GM23248 (cell line): ENCODE measurements at regions not wholly inside any gene's neighbourhood (a gene's known extent, or its start where the extent isn't known, plus 50 kb on each side); places are given as distances from the start of the nearest gene placed in this dataset.

Source experiments
- DNase-seq: peaks from one replicate; pipeline ENCODE4 v3.0.0-alpha.2; 2015
- H2AFZ ChIP-seq: fragments of 200-600 bp; sonication (generic); 2 replicates; pipeline ENCODE4 v1.6.1; 2016; ENCODE audit warnings: antibody characterized with exemption
- H3F3A ChIP-seq: fragments of 200-600 bp; sonication (generic); 2 replicates; pipeline ENCODE4 v1.6.1; 2016; ENCODE audit warnings: mild to moderate bottlenecking, antibody characterized with exemption, mixed run types; ENCODE audit not compliant: insufficient read depth
- H3K27ac ChIP-seq: fragments of 200-600 bp; sonication (generic); 2 replicates; pipeline ENCODE4 v1.5.1; 2016; ENCODE audit warnings: mild to moderate bottlenecking
- H3K27me3 ChIP-seq: fragments of 200-600 bp; sonication (generic); replicated peaks from 2 replicates; pipeline ENCODE4 v1.6.1; 2016; ENCODE audit warnings: mild to moderate bottlenecking; ENCODE audit not compliant: insufficient read depth
- H3K36me3 ChIP-seq: fragments of 200-600 bp; sonication (generic); 2 replicates; pipeline ENCODE4 v1.6.1; 2016; ENCODE audit warnings: low read depth, mild to moderate bottlenecking
- H3K4me1 ChIP-seq: fragments of 200-600 bp; sonication (generic); 2 replicates; pipeline ENCODE4 v1.6.1; 2016; ENCODE audit warnings: mild to moderate bottlenecking; ENCODE audit not compliant: insufficient read depth
- H3K4me2 ChIP-seq: fragments of 200-600 bp; sonication (generic); one replicate; pipeline ENCODE4 v1.6.1; 2016; ENCODE audit warnings: mild to moderate bottlenecking; ENCODE audit not compliant: unreplicated experiment
- H3K4me3 ChIP-seq: fragments of 200-600 bp; sonication (generic); 2 replicates; pipeline ENCODE4 v1.5.1; 2016; ENCODE audit warnings: mild to moderate bottlenecking
- H3K79me2 ChIP-seq: fragments of 200-600 bp; sonication (generic); 2 replicates; pipeline ENCODE4 v1.6.1; 2016; ENCODE audit warnings: mild to moderate bottlenecking; ENCODE audit not compliant: insufficient read depth
- H3K9ac ChIP-seq: fragments of 200-600 bp; sonication (generic); 2 replicates; pipeline ENCODE4 v1.6.1; 2016; ENCODE audit warnings: mild to moderate bottlenecking
- H3K9me2 ChIP-seq: fragments of 200-600 bp; sonication (generic); 2 replicates; pipeline ENCODE4 v1.6.1; 2016; ENCODE audit warnings: mixed run types, mild to moderate bottlenecking, moderate library complexity; ENCODE audit not compliant: insufficient read depth
- H3K9me3 ChIP-seq: fragments of 200-600 bp; sonication (generic); one replicate; pipeline ENCODE4 v1.6.1; 2017; ENCODE audit warnings: low read depth
- H4K20me1 ChIP-seq: fragments of 200-600 bp; sonication (generic); 2 replicates; pipeline ENCODE4 v1.6.0; 2016; ENCODE audit not compliant: insufficient read depth
- EZH2 ChIP-seq: fragments of 200-600 bp; sonication (generic); IDR thresholded peaks from 2 replicates; pipeline ENCODE4 v1.6.1; 2018; ENCODE audit warnings: antibody characterized with exemption, mild to moderate bottlenecking; ENCODE audit not compliant: insufficient read depth, poor library complexity, severe bottlenecking
- EZH2phosphoT487 ChIP-seq: fragments of 200-600 bp; sonication (generic); IDR thresholded peaks from 2 replicates; pipeline ENCODE4 v1.6.1; 2018; ENCODE audit warnings: antibody characterized with exemption, moderate library complexity, mild to moderate bottlenecking, low read depth; ENCODE audit not compliant: insufficient read depth
- WGBS, 2 experiments: methylation state at CpG; one replicate each; pipeline ENCODE4 v1.1.6; 2015 to 2017; ENCODE audit warnings: low lambda C conversion rate in 2 of 2, low coverage in 1 of 2; ENCODE audit errors: missing lambda C conversion rate in 2 of 2; 5-methylcytosine and 5-hydroxymethylcytosine counted together
- in situ Hi-C: fragments of 300-500 bp; cut with MboI; formaldehyde crosslinking; loops from 2 replicates; pipeline ENCODE4 v1.15.0; 2020

DNA sequence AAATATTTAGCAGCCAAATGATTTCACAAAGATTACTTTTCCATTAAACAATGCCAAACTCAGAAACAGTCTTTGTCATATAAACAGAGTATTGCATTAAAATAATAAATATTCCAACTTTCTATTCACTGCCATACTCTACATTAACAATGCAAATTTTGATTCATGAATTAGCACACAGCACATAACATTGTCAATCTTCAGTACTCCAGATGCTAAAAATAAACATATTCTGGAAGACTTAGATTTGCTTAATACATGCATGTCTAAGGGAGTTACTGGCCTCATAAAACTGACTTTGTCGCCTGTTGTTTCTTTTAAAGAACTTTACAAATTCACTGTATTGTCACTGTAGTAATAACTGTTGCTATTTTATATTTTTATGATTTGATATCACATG lies 131.6 kb downstream of the TMEM144 start:
- H3K36me3 ChIP-seq: no peaks in the 10 kb centered on the region
- 48% methylated on average over 1 of the region's 1 CpG for WGBS, 2 experiments
- H3K27me3 ChIP-seq: no peaks in the 10 kb centered on the region
- H3K4me1 ChIP-seq: no peaks in the 10 kb centered on the region
- no peaks in the 10 kb centered on the region for H3K9me2 ChIP-seq
- no peak overlapping the region for H3K4me2 ChIP-seq
- H4K20me1 ChIP-seq: no peaks in the 10 kb centered on the region
- no peak overlapping the region for H3K27ac ChIP-seq
- H3K9ac ChIP-seq: no peak overlapping the region
- in situ Hi-C loops: no loop called here
- no peak overlapping the region for H2AFZ ChIP-seq
- H3F3A ChIP-seq: no peaks in the 10 kb centered on the region
- no peaks in the 10 kb centered on the region for H3K79me2 ChIP-seq
- DNase-seq: no peak
- TF ChIP-seq EZH2phosphoT487: no peak
- TF ChIP-seq EZH2: no peak
- no peaks in the 10 kb centered on the region for H3K9me3 ChIP-seq
- H3K4me3 ChIP-seq: no peak overlapping the region

DNA sequence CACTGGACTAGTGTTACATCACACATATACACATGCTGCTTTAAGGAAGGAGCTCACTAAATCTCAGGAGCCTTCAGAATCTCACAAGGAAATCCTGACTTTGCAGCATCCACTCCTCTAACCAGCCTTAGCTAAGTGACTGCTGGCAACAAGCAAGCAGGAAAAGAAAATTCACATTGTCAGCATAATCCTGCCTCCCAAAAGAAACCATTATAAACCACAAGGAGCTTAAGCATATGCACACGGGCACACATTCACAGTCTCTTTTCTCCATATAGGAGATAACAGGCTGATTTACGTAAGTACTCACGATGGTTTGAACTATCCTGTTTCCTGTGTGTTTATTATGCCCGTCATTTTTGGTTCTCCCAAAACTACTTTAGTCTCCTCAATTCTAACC lies 136.3 kb downstream of the TMEM144 start:
- H3K4me2 ChIP-seq: no peak overlapping the region
- TF ChIP-seq EZH2phosphoT487 (no peak), EZH2 (no peak)
- no peak overlapping the region for H3K9ac ChIP-seq
- in situ Hi-C loops: no loop called here
- no peaks in the 10 kb centered on the region for H3K79me2 ChIP-seq
- H3K4me3 ChIP-seq: no peak overlapping the region
- no peaks in the 10 kb centered on the region for H3K36me3 ChIP-seq
- H2AFZ ChIP-seq: no peak overlapping the region
- DNase-seq: no peak
- 71 to 73% methylated on average over 4 of the region's 4 CpGs for WGBS, 2 experiments
- H3K27me3 ChIP-seq: no peaks in the 10 kb centered on the region
- H3F3A ChIP-seq: no peaks in the 10 kb centered on the region
- H3K4me1 ChIP-seq: no peaks in the 10 kb centered on the region
- no peak overlapping the region for H3K27ac ChIP-seq
- H3K9me2 ChIP-seq: no peaks in the 10 kb centered on the region
- H3K9me3 ChIP-seq: no peaks in the 10 kb centered on the region
- no peaks in the 10 kb centered on the region for H4K20me1 ChIP-seq

DNA sequence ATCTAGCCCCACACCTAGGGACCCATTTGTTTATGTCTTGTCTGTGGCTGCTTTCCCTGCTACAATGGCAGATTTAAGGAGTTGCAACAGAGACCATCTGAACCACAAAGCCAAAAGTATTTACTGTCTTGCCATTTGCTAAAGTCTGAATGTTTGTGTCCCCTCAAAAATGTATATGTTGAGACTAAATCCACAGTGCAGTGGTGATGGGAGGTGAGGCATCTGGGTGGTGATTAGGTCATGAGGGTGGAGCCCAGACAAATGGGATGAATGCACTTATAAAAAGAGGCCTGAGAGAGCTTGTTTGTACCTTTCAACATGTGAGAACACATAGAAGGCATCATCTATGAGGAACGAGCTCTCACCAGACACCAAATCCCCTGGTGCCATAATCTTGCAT lies 137.3 kb downstream of the TMEM144 start:
- Histone ChIP-seq H3K9me2 (peaks cover 4% of the 10 kb centered on the region; the same call in 1 of the 2 replicates), H3F3A (no peaks in the 10 kb centered on the region), H3K79me2 (no peaks in the 10 kb centered on the region), H3K36me3 (no peaks in the 10 kb centered on the region), H4K20me1 (no peaks in the 10 kb centered on the region), H2AFZ (no peak overlapping the region), H3K27ac (no peak overlapping the region), H3K4me1 (no peaks in the 10 kb centered on the region), H3K9ac (no peak overlapping the region), H3K9me3 (no peaks in the 10 kb centered on the region), H3K27me3 (no peaks in the 10 kb centered on the region), H3K4me2 (no peak overlapping the region), H3K4me3 (no peak overlapping the region)
- in situ Hi-C loops: no loop called here
- TF ChIP-seq EZH2phosphoT487 (no peak), EZH2 (no peak)
- WGBS, 2 experiments: 57 to 86% methylated on average over 1 of the region's 1 CpG
- DNase-seq: no peak

DNA sequence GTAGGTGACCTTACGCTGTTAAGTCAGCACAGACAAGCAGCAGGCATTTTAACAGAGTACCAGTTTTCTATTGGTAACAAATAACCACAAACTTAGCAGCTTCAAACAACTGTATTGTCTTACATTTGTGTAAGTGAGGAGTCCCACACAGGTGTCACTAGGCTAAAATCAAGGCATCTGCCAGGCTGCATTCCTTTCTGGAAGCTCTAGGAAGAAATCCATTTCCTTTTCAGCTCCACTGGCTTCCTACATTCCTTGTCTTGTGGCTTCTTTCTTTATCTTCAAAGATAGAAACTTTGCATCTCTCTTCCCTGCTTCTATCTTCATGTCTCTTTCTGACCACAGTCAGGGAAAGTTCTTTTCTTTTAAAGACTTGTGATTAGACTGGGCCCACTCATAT lies 139.9 kb downstream of the TMEM144 start:
- H3K9me3 ChIP-seq: no peaks in the 10 kb centered on the region
- no peaks in the 10 kb centered on the region for H3K79me2 ChIP-seq
- H2AFZ ChIP-seq: no peak overlapping the region
- H3K4me2 ChIP-seq: no peak overlapping the region
- H3K4me3 ChIP-seq: no peak overlapping the region
- H4K20me1 ChIP-seq: no peaks in the 10 kb centered on the region
- 100% methylated on average over 1 of the region's 1 CpG for WGBS, 2 experiments
- H3K27ac ChIP-seq: no peak overlapping the region
- no peaks in the 10 kb centered on the region for H3K27me3 ChIP-seq
- in situ Hi-C loops: no loop called here
- peaks cover 10% of the 10 kb centered on the region; the same call in 1 of the 2 replicates for H3K9me2 ChIP-seq
- H3K4me1 ChIP-seq: no peaks in the 10 kb centered on the region
- TF ChIP-seq EZH2phosphoT487 (no peak), EZH2 (no peak)
- H3K36me3 ChIP-seq: no peaks in the 10 kb centered on the region
- H3F3A ChIP-seq: no peaks in the 10 kb centered on the region
- no peak for DNase-seq
- H3K9ac ChIP-seq: no peak overlapping the region

DNA sequence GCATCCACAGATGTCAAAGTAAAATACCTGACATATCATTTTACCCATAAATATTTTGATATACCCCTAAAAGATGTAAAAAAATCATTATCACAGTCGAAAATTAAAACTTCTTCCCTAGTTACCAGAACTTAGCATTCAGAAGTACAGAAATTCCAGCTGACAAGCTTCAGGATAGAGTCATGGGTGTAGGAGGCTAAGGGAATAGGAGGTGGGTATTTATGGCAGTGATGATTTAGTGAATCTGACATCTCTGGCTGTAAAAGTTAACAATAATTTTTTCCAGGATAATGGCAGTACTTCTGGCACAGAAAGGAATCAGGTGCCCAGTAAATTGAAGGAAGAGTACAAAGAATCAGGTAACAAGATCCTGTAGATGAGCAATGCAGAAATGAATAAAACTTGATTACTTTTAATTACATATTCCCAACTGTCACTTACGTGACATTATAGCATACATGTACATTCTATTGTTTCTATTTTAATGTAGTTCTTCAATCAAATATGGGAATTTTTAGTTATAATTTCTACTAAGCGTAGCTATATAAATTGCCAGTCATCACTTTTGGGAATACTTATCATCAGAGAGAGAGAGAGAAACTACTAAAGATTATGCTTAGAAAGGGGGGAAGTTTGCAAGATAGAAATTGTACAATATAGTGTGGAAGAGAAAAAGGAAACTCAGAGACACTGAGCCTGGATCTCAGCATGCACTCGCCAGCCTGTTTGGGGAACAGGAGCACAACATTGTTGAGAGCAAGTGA lies 143.4 kb downstream of the TMEM144 start:
- Histone ChIP-seq H3K9me2 (peaks cover 10% of the 10 kb centered on the region; the same call in 1 of the 2 replicates), H3K9me3 (no peaks in the 10 kb centered on the region), H3F3A (no peaks in the 10 kb centered on the region), H3K27me3 (no peaks in the 10 kb centered on the region), H3K9ac (no peak overlapping the region), H3K4me3 (no peak overlapping the region), H3K4me2 (no peak overlapping the region), H3K4me1 (no peaks in the 10 kb centered on the region), H3K79me2 (no peaks in the 10 kb centered on the region), H3K36me3 (no peaks in the 10 kb centered on the region), H2AFZ (no peak overlapping the region), H3K27ac (no peak overlapping the region), H4K20me1 (no peaks in the 10 kb centered on the region)
- in situ Hi-C loops: no loop called here
- 71 to 73% methylated on average over 4 of the region's 4 CpGs for WGBS, 2 experiments
- DNase-seq: no peak
- TF ChIP-seq EZH2phosphoT487: no peak
- no peak for TF ChIP-seq EZH2
